ENCODE measurements at regions not wholly inside any gene's neighbourhood (a gene's known extent, or its start where the extent isn't known, plus 50 kb on each side); places are given as distances from the start of the nearest gene placed in this dataset.

DNA sequence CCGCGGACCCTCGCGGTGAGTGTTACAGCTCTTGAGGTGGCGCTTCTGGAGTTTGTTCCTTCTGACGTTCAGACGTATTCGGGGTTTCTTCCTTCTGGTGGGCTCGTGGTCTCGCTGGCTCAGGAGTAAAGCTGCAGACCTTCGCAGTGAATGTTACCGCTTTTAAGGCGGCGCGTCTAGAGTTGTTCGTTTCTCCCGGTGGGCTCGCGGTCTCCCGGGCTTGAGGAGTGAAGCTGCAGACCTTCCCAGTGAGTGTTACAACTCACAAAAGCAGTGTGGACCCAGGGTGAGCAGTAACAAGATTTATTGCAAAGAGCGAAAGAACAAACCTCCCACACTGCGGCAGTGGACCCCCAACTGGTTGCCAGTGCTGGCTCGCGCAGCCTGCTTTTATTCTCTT is 177.1 kb downstream of the UACA start:
- H3K36me3 Mint-ChIP-seq, result no peaks in the 10 kb centered on the region
- no peak overlapping the region for H3K27ac Mint-ChIP-seq
- DNase-seq (ENCODE audit: extremely low spot score, unreplicated experiment), result no peak

DNA sequence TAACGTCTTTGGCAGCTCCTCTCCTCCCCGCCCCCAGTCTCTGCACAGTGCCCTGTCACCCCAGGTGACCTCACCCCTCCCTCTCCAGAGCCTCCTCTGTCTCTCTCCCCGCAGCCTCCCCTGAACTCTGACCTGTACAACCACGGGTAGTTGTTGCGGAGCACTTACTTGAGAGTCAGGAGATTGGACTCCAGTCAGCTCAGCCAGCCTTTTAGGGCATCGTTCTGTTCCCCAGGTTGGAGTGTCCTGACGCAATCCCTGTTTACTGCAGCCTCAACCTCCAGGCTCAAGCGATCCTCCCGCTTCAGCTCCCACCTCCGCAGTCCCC is 177.7 kb downstream of the UACA start:
- peaks cover 6% of the 10 kb centered on the region for H3K27me3 Mint-ChIP-seq
- H3K36me3 Mint-ChIP-seq, result no peaks in the 10 kb centered on the region
- peaks cover 31% of the 10 kb centered on the region for H3K4me1 Mint-ChIP-seq (ENCODE audit: unreplicated experiment)
- peak overlapping the region; percentile 72 for H3K4me3 Mint-ChIP-seq
- H3K27ac Mint-ChIP-seq, result no peak overlapping the region
- no peak for DNase-seq (ENCODE audit: extremely low spot score, unreplicated experiment)
- TF ChIP-seq, protein P1, sequence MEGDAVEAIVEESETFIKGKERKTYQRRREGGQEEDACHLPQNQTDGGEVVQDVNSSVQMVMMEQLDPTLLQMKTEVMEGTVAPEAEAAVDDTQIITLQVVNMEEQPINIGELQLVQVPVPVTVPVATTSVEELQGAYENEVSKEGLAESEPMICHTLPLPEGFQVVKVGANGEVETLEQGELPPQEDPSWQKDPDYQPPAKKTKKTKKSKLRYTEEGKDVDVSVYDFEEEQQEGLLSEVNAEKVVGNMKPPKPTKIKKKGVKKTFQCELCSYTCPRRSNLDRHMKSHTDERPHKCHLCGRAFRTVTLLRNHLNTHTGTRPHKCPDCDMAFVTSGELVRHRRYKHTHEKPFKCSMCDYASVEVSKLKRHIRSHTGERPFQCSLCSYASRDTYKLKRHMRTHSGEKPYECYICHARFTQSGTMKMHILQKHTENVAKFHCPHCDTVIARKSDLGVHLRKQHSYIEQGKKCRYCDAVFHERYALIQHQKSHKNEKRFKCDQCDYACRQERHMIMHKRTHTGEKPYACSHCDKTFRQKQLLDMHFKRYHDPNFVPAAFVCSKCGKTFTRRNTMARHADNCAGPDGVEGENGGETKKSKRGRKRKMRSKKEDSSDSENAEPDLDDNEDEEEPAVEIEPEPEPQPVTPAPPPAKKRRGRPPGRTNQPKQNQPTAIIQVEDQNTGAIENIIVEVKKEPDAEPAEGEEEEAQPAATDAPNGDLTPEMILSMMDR (conservative IDR thresholded peaks at IDR 0.05), result no peak
- H3K9me3 Mint-ChIP-seq, result peaks cover 4% of the 10 kb centered on the region

More for the DNA sequence above, 177.1 kb downstream of the UACA start:
- H3K27me3 Mint-ChIP-seq, result peaks cover 6% of the 10 kb centered on the region
- H3K4me3 Mint-ChIP-seq, result peak overlapping the region; percentile 72
- TF ChIP-seq, protein P1 (conservative IDR thresholded peaks at IDR 0.05), result no peak
- peaks cover 6% of the 10 kb centered on the region for H3K9me3 Mint-ChIP-seq
- peaks cover 31% of the 10 kb centered on the region for H3K4me1 Mint-ChIP-seq (ENCODE audit: unreplicated experiment)

DNA sequence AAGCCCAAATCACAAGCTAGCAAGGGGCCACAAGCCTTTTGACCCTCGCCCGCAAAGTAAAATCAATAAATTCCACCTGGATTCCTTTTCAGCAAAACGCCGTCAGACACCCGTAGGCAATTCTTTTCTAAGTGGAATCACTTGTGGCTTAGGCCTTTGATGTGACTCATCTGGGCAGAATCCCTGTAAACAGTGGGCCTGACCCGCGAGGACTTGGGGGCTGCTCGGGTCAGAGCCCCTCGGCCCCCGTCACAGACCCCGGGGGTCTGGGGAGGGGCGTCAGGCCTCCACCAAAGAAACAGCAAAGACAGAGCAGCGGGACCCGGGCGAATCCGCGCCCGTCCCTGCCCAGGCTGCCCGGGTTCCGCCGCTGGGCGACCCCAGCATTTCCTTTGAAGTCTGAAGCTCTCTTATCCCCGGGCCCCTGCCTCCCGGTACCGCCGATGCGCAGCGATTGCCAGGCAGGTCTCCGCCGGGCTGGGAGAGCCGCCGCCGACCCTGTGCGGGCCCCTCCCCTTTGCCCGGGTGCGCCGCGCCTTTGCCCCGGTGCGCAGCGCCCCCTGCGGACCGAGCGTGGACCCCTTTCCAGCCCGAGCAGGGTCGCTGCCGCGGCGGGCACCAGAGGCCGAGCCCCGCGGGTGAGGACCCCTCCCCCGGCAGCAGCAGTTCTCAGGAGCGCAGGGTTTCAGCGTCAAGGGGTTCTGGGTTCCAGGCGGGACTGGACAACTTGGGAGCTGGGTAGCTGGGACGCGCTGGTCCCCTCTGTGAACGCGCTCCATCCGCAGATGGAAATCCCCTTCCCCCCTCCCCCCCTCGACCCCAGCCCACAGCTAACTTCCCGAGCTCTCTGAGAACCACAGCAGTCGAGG is 178.3 kb downstream of the UACA start:
- H3K27me3 Mint-ChIP-seq, result peaks cover 6% of the 10 kb centered on the region
- peaks cover 31% of the 10 kb centered on the region for H3K4me1 Mint-ChIP-seq (ENCODE audit: unreplicated experiment)
- peak overlapping the region; percentile 82 for H3K4me3 Mint-ChIP-seq
- peaks cover 4% of the 10 kb centered on the region for H3K9me3 Mint-ChIP-seq
- no peaks in the 10 kb centered on the region for H3K36me3 Mint-ChIP-seq
- TF ChIP-seq, protein P1 (conservative IDR thresholded peaks at IDR 0.05), result peak; percentile 81
- DNase-seq (ENCODE audit: extremely low spot score, unreplicated experiment), result peak; percentile 83
- H3K27ac Mint-ChIP-seq, result peak overlapping the region; percentile 42

DNA sequence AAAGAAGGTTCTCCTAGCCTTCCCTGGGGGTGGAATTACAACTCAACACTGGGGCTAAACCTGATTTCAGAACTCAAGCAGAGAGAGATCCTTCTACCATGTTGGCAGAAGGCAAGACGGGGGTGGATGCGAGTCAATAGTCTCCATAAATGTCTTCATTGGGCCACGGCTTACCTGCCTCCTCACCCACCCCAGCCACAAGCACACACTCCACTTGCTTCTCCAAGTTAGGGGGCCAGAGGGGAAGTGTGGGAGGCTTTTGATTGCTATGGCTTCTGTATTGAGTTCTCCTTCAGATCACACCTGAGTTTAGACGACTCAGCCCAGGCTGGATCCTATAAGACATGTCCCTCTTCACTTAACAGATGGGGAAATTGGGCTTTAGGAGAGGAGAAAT is 178.9 kb downstream of the UACA start:
- TF ChIP-seq, protein P1 (conservative IDR thresholded peaks at IDR 0.05), result no peak
- Mint-ChIP-seq H3K27ac (peak overlapping the region; percentile 42), H3K4me3 (peak overlapping the region; percentile 82), H3K9me3 (peaks cover 4% of the 10 kb centered on the region), H3K4me1 (ENCODE audit: unreplicated experiment) (peaks cover 35% of the 10 kb centered on the region), H3K36me3 (no peaks in the 10 kb centered on the region), H3K27me3 (peaks cover 10% of the 10 kb centered on the region)
- no peak for DNase-seq (ENCODE audit: extremely low spot score, unreplicated experiment)

DNA sequence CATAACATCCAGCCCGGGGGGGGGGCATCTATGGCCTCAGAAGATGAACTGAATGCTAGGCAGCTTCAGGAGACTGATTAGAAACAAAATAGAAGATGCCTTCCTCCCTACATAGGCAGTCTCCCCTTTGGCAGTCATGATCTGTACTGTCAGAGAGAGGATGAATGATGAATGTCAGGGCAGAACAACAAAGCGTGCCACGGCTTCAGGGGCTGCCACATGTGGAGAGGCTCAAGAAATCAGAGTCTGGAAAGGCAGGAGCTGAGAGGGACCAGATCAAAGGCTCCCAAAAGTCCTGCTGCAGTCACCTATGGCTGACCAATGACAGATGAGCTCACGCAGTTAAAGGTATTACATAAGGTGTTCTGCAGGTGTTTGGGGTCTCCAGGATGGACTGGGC is 180.4 kb downstream of the UACA start:
- H3K36me3 Mint-ChIP-seq, result no peaks in the 10 kb centered on the region
- no peak overlapping the region for H3K27ac Mint-ChIP-seq
- peaks cover 7% of the 10 kb centered on the region for H3K27me3 Mint-ChIP-seq
- TF ChIP-seq, protein P1 (conservative IDR thresholded peaks at IDR 0.05), result no peak
- H3K4me3 Mint-ChIP-seq, result no peak overlapping the region
- peaks cover 28% of the 10 kb centered on the region for H3K4me1 Mint-ChIP-seq (ENCODE audit: unreplicated experiment)
- no peak for DNase-seq (ENCODE audit: extremely low spot score, unreplicated experiment)
- H3K9me3 Mint-ChIP-seq, result no peaks in the 10 kb centered on the region
